Fibroblast of the aortic adventitia (primary cell): ENCODE measurements at regions not wholly inside any gene's neighbourhood (a gene's known extent, or its start where the extent isn't known, plus 50 kb on each side); places are given as distances from the start of the nearest gene placed in this dataset.
"Not testable (repeated sequence)": the region's sequence is repeated elsewhere in the genome, so short reads cannot be mapped to it uniquely, and the experiment has no call there.

Experiments used
- DNase-seq: peaks from one replicate; pipeline ENCODE4 v3.0.0-alpha.2; 2010; ENCODE audit warnings: low read depth
- H3K4me3 ChIP-seq: 2 replicates; pipeline ENCODE4 v1.5.1; 2011; ENCODE audit warnings: low read depth, mild to moderate bottlenecking, control low read depth, low read length, moderate library complexity
- CTCF ChIP-seq: IDR thresholded peaks from 2 replicates; pipeline ENCODE4 v1.5.1; 2011; ENCODE audit warnings: mild to moderate bottlenecking, low read length, control low read depth, inconsistent platforms; ENCODE audit not compliant: insufficient read depth

DNA sequence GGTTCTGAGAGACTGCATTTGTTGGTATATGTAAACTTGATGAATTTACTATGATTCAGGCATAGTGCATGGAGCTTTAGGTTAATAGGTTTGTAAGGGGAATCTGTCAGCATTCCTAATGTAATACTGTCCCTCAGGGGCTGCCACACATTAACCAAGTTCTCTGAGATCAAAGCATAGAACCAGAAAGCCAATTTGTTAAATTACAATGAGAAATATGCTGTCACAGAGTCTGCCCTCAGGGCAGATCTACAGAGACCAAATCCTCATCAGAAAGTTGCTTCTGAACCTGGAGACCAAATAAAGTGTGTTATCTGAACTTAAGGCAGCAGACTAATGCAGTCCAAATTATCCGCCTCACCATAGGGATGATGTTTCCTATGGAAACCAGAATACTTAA lies 250.8 kb upstream of the HTR1E start:
- no peak overlapping the region for H3K4me3 ChIP-seq
- TF ChIP-seq CTCF = no peak
- no peak for DNase-seq

DNA sequence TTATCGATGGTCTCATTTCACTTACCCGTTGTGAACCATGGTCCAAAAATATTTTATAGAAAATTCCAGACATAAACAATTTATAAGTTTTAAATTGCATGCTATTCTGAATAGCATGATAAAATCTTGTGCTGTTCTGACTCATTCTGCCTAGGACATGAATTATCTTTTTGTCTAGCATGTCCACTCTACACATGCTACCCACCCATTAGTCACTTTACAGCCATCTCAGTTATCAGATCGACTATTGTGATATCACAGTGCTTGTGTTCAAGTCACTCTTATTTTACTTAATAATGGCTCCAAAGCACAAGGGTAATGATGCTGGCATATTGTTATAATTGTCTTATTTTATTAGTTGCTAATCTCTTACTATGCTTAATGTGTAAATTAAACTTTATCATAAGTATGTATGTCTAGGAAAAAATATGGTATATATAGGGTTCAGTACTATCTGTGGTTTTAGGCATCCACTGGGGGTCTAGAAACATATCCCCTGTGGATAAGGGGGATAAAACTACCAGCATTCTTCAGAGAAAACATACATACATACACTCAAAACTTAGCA lies 252.0 kb upstream of the HTR1E start:
- H3K4me3 ChIP-seq = no peak overlapping the region
- TF ChIP-seq CTCF = no peak
- no peak for DNase-seq

DNA sequence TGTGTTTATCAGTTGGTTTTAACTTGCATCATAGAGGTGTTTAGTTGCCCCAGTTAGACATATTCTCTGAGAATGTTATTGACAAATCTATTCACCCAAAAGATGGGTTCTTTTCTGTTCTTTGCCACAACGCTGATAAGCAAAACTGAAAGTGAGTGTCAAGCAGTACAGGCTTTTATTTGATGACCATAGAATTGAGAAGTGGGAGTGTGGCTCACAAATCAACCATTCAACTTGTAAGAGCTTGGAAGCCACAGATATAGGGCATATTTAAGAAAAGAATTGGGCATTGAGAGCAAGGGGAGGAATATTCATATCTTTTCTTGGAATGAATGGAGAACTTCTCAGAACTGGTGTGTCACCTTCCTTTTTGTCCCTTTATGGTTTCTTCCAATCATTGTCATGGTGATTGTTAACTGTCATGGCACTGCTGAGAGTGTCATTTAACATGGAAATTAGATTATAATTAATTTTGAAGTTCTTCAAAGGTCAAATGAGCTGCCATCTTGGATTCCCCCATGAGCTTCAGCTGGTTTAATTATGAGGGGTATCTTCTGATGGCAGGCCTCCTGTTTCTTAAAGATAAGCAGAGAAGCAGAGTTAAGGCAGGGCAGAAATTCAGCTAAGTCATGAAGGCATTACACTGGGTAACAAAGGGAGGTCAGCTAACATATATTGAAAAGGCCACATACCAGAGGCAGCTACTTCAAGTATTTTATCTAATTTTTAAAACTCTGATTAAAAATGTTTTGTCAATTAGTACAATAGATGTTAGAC lies 254.0 kb upstream of the HTR1E start:
- DNase-seq = no peak
- no peak overlapping the region for H3K4me3 ChIP-seq
- TF ChIP-seq CTCF = no peak

- no peak for TF ChIP-seq CTCF
- no peak overlapping the region for H3K4me3 ChIP-seq
- DNase-seq = no peak
Observed at GRCh38 chr6:86682297-86682696, 255.0 kb upstream of the HTR1E start.

DNA sequence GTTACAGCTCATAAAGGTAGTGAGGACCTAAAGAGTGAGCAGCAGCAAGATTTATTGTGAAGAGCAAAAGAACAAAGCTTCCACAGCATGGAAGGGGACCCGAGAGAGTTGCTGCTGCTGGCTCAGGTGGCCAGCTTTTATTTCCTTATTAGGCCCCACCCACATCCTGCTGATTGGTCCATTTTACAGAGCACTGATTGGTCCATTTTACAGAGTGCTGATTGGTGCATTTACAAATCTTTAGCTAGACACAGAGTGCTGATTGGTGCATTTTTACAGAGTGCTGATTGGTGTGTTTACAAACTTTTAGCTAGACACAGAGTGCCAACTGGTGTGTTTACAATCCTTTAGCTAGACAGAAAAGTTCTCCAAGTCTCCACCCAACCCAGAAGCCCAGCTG lies 256.2 kb upstream of the HTR1E start:
- DNase-seq, H3K4me3 ChIP-seq: not testable (repeated sequence)

GRCh38 chr6:86672125-86672524 lies 265.2 kb upstream of the HTR1E start:
- DNase-seq, H3K4me3 ChIP-seq: not testable (repeated sequence)

DNA sequence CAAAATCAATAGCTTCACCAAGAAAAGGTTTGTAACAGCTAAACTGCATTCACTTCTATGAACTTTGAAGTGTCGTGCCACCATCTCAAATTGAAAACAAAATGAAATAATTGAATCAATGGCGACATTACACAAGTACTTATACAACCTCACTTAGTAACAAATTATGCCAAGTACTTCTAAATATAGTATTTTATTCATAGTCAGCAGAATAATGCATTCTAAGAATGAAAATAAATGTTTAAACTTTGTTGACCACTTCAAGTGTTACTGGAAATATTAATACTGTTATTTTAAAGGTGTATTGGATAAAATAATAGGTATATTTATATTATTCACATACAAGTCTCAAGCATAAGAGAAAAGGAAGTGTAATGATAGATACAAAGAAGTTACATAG lies 280.1 kb upstream of the HTR1E start:
- no peak overlapping the region for H3K4me3 ChIP-seq
- no peak for DNase-seq
- no peak for TF ChIP-seq CTCF

DNA sequence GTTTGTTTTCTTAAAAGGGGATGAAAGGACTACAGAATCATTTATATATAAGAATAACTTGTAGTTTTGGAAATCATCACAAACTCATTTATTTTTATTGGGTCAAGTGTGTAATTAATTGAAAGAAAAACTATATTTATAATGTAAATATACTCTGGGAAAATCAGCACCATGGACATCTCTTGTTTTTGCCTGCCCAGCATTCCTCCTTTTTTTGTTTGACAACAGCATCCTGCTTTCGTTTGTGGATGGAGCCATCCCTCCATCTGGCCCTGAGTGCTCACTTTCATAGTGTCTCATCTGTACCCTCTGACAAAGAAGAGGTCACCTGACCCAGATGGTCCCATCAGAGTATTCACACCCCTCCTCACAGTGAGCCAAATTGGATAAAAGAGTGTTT lies 308.2 kb upstream of the HTR1E start:
- TF ChIP-seq CTCF = no peak
- DNase-seq = no peak
- no peak overlapping the region for H3K4me3 ChIP-seq
